Gastroesophageal sphincter (tissue), 4 donors: ENCODE measurements at regions not wholly inside any gene's neighbourhood (a gene's known extent, or its start where the extent isn't known, plus 50 kb on each side); places are given as distances from the start of the nearest gene placed in this dataset.

Experiments
- ATAC-seq: fragments of 150-250 bp; one replicate; pipeline ENCODE4 v1.9.1; 2016; ENCODE audit warnings: mild to moderate bottlenecking, moderate library complexity
- H3K27ac ChIP-seq, 4 donors: fragments of 200-600 bp; sonication (generic) in 3 of 4; 1 replicate in 3 of 4; 2 replicates in 1 of 4; pipeline ENCODE4 v1.5.1; 2016 to 2019
- H3K27me3 ChIP-seq: fragments of 200-600 bp; sonication (generic); one replicate; pipeline ENCODE4 v1.5.1; 2019
- H3K36me3 ChIP-seq, 2 donors: fragments of 200-600 bp; sonication (generic); one replicate each; pipeline ENCODE4 v1.5.1; 2019; ENCODE audit warnings: control low read depth in 1 of 2
- H3K4me1 ChIP-seq, 3 donors: fragments of 200-600 bp; sonication (generic); 1 replicate in 2 of 3; 2 replicates in 1 of 3; pipeline ENCODE4 v1.5.1; 2016 to 2019; ENCODE audit warnings: control low read depth in 2 of 3
- H3K4me3 ChIP-seq, 2 donors: fragments of 200-600 bp; sonication (generic); one replicate each; pipeline ENCODE4 v1.5.1; 2019; ENCODE audit warnings: mild to moderate bottlenecking in 1 of 2, moderate library complexity in 1 of 2
- H3K9me3 ChIP-seq, 3 donors: fragments of 200-600 bp; sonication (generic); one replicate each; pipeline ENCODE4 v1.5.1; 2017 to 2019; ENCODE audit warnings: control low read depth in 2 of 3
- EP300 ChIP-seq: sonication (generic); formaldehyde crosslinking; IDR thresholded peaks from one replicate; pipeline ENCODE4 v1.6.1; 2017; ENCODE audit warnings: antibody characterized with exemption, mild to moderate bottlenecking
- POLR2A ChIP-seq, 2 donors: fragments of 450-650 bp; IDR thresholded peaks; one replicate each; pipeline ENCODE4 v1.6.1; 2017; ENCODE audit warnings: antibody characterized with exemption in 2 of 2, mild to moderate bottlenecking in 2 of 2, moderate library complexity in 1 of 2
- POLR2AphosphoS5 ChIP-seq: sonication (generic); formaldehyde crosslinking; IDR thresholded peaks from one replicate; pipeline ENCODE4 v1.6.1; 2017; ENCODE audit warnings: antibody characterized with exemption
- WGBS, 2 donors: methylation state at CpG; one replicate each; pipeline ENCODE4 v1.1.5; 2018; ENCODE audit warnings: low coverage in 1 of 2; 5-methylcytosine and 5-hydroxymethylcytosine counted together
- TF ChIP-seq, protein P1 (sequence below), 4 experiments: fragments of 200-600 bp in 2 of 4; fragments of 450-650 bp in 2 of 4; sonication (generic) in 1 of 4; IDR thresholded peaks; one replicate each; pipeline ENCODE4 v1.5.1; 2017 to 2019; ENCODE audit warnings: antibody characterized with exemption in 4 of 4, mild to moderate bottlenecking in 2 of 4, moderate library complexity in 2 of 4

DNA sequence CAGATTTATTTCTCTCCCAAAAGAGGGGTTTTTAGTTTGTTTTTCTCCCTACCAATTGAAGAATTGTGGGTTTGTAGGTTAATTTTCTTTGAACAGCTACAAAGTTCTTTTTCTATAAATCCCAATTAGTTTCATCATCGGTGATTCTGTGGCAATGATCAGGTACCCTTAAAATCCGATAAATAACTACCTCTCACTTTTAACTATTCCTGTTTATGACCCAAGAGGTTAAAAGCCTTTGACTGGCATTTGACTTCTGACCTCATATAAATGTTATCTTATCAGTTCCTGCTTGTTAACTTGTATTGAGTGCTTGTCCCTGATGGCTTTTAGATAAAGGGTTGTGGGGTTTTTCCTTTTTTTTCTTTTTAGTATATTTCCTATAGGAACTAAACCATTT lies 124.4 kb upstream of the TMEM161B start:
- no peaks in the 10 kb centered on the region for H3K36me3 ChIP-seq
- no peaks in the 10 kb centered on the region for H3K27me3 ChIP-seq
- no peaks in the 10 kb centered on the region for H3K9me3 ChIP-seq
- H3K27ac ChIP-seq, result no peak overlapping the region
- 63 to 87% methylated on average over 2 of the region's 2 CpGs for WGBS, 2 donors
- H3K4me1 ChIP-seq, result peaks cover 0 to 15% (median 0%) of the 10 kb centered on the region in 3 donors
- no peak for TF ChIP-seq POLR2AphosphoS5
- no peak for TF ChIP-seq EP300
- TF ChIP-seq, protein P1, sequence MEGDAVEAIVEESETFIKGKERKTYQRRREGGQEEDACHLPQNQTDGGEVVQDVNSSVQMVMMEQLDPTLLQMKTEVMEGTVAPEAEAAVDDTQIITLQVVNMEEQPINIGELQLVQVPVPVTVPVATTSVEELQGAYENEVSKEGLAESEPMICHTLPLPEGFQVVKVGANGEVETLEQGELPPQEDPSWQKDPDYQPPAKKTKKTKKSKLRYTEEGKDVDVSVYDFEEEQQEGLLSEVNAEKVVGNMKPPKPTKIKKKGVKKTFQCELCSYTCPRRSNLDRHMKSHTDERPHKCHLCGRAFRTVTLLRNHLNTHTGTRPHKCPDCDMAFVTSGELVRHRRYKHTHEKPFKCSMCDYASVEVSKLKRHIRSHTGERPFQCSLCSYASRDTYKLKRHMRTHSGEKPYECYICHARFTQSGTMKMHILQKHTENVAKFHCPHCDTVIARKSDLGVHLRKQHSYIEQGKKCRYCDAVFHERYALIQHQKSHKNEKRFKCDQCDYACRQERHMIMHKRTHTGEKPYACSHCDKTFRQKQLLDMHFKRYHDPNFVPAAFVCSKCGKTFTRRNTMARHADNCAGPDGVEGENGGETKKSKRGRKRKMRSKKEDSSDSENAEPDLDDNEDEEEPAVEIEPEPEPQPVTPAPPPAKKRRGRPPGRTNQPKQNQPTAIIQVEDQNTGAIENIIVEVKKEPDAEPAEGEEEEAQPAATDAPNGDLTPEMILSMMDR (IDR thresholded peaks at IDR 0.05), result no peak
- TF ChIP-seq POLR2A (IDR thresholded peaks at IDR 0.05), result no peak
- no peak overlapping the region for H3K4me3 ChIP-seq
- no peak for ATAC-seq

GRCh38 chr5:88391991-88392390 lies 123.3 kb upstream of the TMEM161B start:
- Histone ChIP-seq H3K27ac (no peak overlapping the region), H3K4me3 (no peak overlapping the region), H3K4me1 (peaks cover 0 to 7% (median 0%) of the 10 kb centered on the region in 3 donors), H3K27me3 (no peaks in the 10 kb centered on the region), H3K9me3 (no peaks in the 10 kb centered on the region), H3K36me3 (no peaks in the 10 kb centered on the region)
- no peak for ATAC-seq
- 65 to 81% methylated on average over 3 of the region's 3 CpGs for WGBS, 2 donors
- no peak for TF ChIP-seq EP300
- TF ChIP-seq POLR2AphosphoS5, result no peak
- TF ChIP-seq POLR2A (IDR thresholded peaks at IDR 0.05), result no peak
- TF ChIP-seq, protein P1 (IDR thresholded peaks at IDR 0.05), result no peak

- H3K4me3 ChIP-seq, result no peak overlapping the region
- no peaks in the 10 kb centered on the region for H3K4me1 ChIP-seq
- no peaks in the 10 kb centered on the region for H3K9me3 ChIP-seq
- 67 to 80% methylated on average over 5 to 8 of the region's 8 CpGs for WGBS, 2 donors
- H3K27ac ChIP-seq, result no peak overlapping the region
- H3K27me3 ChIP-seq, result no peaks in the 10 kb centered on the region
- TF ChIP-seq, protein P1 (IDR thresholded peaks at IDR 0.05), result no peak
- TF ChIP-seq POLR2A (IDR thresholded peaks at IDR 0.05), result no peak
- no peak for TF ChIP-seq EP300
- no peak for TF ChIP-seq POLR2AphosphoS5
- H3K36me3 ChIP-seq, result no peaks in the 10 kb centered on the region
- no peak for ATAC-seq
Measured at GRCh38 chr5:88391116-88391515, 122.5 kb upstream of the TMEM161B start.

DNA sequence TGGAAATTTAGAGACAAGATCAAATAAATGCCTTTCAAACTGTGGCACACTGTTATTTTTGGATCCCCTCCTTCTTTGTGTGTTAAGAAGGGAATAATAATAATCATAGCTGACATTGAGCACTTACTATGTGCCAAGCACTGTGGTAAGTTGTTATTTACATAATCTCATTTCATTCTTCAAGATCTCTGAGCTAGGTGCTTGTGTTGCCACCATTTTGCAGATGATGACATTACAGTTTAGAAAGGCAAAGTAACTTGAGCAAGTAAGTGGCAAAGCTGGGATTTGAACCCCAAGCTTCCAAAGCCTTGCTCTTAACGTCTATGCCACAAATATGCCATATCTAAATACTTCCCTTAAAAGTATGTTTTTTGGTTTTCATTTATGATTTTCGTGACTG lies 121.8 kb upstream of the TMEM161B start:
- H3K27ac ChIP-seq, result no peak overlapping the region
- H3K36me3 ChIP-seq, result no peaks in the 10 kb centered on the region
- H3K9me3 ChIP-seq, result no peaks in the 10 kb centered on the region
- H3K27me3 ChIP-seq, result no peaks in the 10 kb centered on the region
- TF ChIP-seq, protein P1 (IDR thresholded peaks at IDR 0.05), result no peak
- TF ChIP-seq POLR2A (IDR thresholded peaks at IDR 0.05) (no peak), EP300 (no peak), POLR2AphosphoS5 (no peak)
- H3K4me1 ChIP-seq, result no peaks in the 10 kb centered on the region
- 73 to 88% methylated on average over 1 to 2 of the region's 2 CpGs for WGBS, 2 donors
- no peak for ATAC-seq
- H3K4me3 ChIP-seq, result no peak overlapping the region

- Histone ChIP-seq H3K4me1 (no peaks in the 10 kb centered on the region), H3K36me3 (no peaks in the 10 kb centered on the region), H3K4me3 (no peak overlapping the region), H3K27me3 (no peaks in the 10 kb centered on the region), H3K9me3 (no peaks in the 10 kb centered on the region), H3K27ac (no peak overlapping the region)
- no peak for TF ChIP-seq EP300
- TF ChIP-seq POLR2AphosphoS5, result no peak
- ATAC-seq, result no peak
- WGBS, 2 donors, result 59 to 75% methylated on average over 6 of the region's 6 CpGs
Measured at GRCh38 chr5:88390096-88390441, 121.4 kb upstream of the TMEM161B start.
